ENCODE measurements at regions not wholly inside any gene's neighbourhood (a gene's known extent, or its start where the extent isn't known, plus 50 kb on each side); places are given as distances from the start of the nearest gene placed in this dataset.

- Histone ChIP-seq H3K27me3 (peaks cover 9% of the 10 kb centered on the region), H3K4me3 (ENCODE audit: low read depth in 1 of 2, low read length in 1 of 2) (no peak overlapping the region), H3K36me3 (no peaks in the 10 kb centered on the region), H3K4me1 (ENCODE audit: control insufficient read depth in 1 of 2, insufficient read depth in 1 of 2, low read depth in 1 of 2, low read length in 1 of 2) (no peaks in the 10 kb centered on the region), H3K9me3 (no peaks in the 10 kb centered on the region), H3K27ac (no peak overlapping the region)
- TF ChIP-seq CTCF (IDR thresholded peaks at IDR 0.05), result no peak
Measured at GRCh38 chr22:26806445-26807175, 149.2 kb downstream of the MIAT start.

GRCh38 chr22:26811647-26811992 is 154.2 kb downstream of the MIAT start:
- no peaks in the 10 kb centered on the region for H3K9me3 ChIP-seq
- no peaks in the 10 kb centered on the region for H3K27me3 ChIP-seq
- H3K27ac ChIP-seq, result no peak overlapping the region
- TF ChIP-seq CTCF (IDR thresholded peaks at IDR 0.05), result no peak
- no peaks in the 10 kb centered on the region for H3K36me3 ChIP-seq
- H3K4me1 ChIP-seq (ENCODE audit: control insufficient read depth in 1 of 2, insufficient read depth in 1 of 2, low read depth in 1 of 2, low read length in 1 of 2), result no peaks in the 10 kb centered on the region
- H3K4me3 ChIP-seq (ENCODE audit: low read depth in 1 of 2, low read length in 1 of 2), result no peak overlapping the region

GRCh38 chr22:26812731-26813130 is 155.3 kb downstream of the MIAT start:
- Histone ChIP-seq H3K4me1 (ENCODE audit: control insufficient read depth in 1 of 2, insufficient read depth in 1 of 2, low read depth in 1 of 2, low read length in 1 of 2) (no peaks in the 10 kb centered on the region), H3K9me3 (no peaks in the 10 kb centered on the region), H3K4me3 (ENCODE audit: low read depth in 1 of 2, low read length in 1 of 2) (no peak overlapping the region), H3K27me3 (no peaks in the 10 kb centered on the region), H3K27ac (no peak overlapping the region), H3K36me3 (no peaks in the 10 kb centered on the region)
- no peak for TF ChIP-seq CTCF (IDR thresholded peaks at IDR 0.05)

GRCh38 chr22:26816726-26817125 is 159.3 kb downstream of the MIAT start:
- no peak overlapping the region for H3K4me3 ChIP-seq (ENCODE audit: low read depth in 1 of 2, low read length in 1 of 2)
- no peaks in the 10 kb centered on the region for H3K9me3 ChIP-seq
- no peak overlapping the region for H3K27ac ChIP-seq
- H3K4me1 ChIP-seq (ENCODE audit: control insufficient read depth in 1 of 2, insufficient read depth in 1 of 2, low read depth in 1 of 2, low read length in 1 of 2), result no peaks in the 10 kb centered on the region
- no peaks in the 10 kb centered on the region for H3K36me3 ChIP-seq
- no peaks in the 10 kb centered on the region for H3K27me3 ChIP-seq
- no peak for TF ChIP-seq CTCF (IDR thresholded peaks at IDR 0.05)

GRCh38 chr22:26817926-26818325 is 160.5 kb downstream of the MIAT start:
- no peak overlapping the region for H3K4me3 ChIP-seq (ENCODE audit: low read depth in 1 of 2, low read length in 1 of 2)

More at GRCh38 chr22:26817926-26818325, 160.5 kb downstream of the MIAT start:
- Histone ChIP-seq H3K27ac (no peak overlapping the region), H3K36me3 (no peaks in the 10 kb centered on the region), H3K9me3 (no peaks in the 10 kb centered on the region), H3K4me1 (ENCODE audit: control insufficient read depth in 1 of 2, insufficient read depth in 1 of 2, low read depth in 1 of 2, low read length in 1 of 2) (no peaks in the 10 kb centered on the region), H3K27me3 (peaks cover 6% of the 10 kb centered on the region)
- no peak for TF ChIP-seq CTCF (IDR thresholded peaks at IDR 0.05)
